ENCODE measurements at regions not wholly inside any gene's neighbourhood (a gene's known extent, or its start where the extent isn't known, plus 50 kb on each side); places are given as distances from the start of the nearest gene placed in this dataset.
A peak's percentile ranks its signal among the peaks of the same experiment; 100 is the strongest.

DNA sequence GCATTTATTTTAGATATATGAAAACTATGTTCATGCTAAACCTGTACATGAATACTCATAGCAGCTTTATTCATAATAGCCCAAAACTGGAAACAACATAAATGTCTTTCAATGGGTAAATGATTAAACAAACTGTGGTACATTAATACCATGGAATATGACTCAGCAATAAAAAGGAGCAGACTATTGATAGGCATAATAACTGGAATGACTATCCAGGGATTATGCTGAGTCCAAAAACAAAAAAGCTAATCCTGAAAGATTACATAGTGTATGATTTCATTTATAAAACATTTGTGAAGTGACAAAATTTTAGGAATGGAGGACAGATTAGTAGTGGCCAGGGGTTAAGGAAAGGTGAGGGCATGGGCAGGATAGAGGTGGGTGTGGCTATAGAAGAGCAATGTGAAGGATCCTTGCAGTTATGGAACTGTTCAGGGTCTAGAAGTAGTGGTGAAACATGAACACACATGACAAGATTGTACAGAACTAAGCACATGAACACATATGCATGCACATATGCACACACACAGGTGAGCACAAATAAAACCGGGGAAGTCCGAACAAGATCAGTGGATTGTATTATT is 61.1 kb upstream of the CDKN3 start:
- Histone ChIP-seq H3K4me3 (no peak overlapping the region), H3K27ac (no peak overlapping the region), H3K36me3 (no peaks in the 10 kb centered on the region), H3K27me3 (no peaks in the 10 kb centered on the region), H3K4me1 (no peaks in the 10 kb centered on the region), H3K9me3 (no peaks in the 10 kb centered on the region)
- DNase-seq (ENCODE audit: low spot score in 2 of 2): no peak
- TF ChIP-seq, protein P1, sequence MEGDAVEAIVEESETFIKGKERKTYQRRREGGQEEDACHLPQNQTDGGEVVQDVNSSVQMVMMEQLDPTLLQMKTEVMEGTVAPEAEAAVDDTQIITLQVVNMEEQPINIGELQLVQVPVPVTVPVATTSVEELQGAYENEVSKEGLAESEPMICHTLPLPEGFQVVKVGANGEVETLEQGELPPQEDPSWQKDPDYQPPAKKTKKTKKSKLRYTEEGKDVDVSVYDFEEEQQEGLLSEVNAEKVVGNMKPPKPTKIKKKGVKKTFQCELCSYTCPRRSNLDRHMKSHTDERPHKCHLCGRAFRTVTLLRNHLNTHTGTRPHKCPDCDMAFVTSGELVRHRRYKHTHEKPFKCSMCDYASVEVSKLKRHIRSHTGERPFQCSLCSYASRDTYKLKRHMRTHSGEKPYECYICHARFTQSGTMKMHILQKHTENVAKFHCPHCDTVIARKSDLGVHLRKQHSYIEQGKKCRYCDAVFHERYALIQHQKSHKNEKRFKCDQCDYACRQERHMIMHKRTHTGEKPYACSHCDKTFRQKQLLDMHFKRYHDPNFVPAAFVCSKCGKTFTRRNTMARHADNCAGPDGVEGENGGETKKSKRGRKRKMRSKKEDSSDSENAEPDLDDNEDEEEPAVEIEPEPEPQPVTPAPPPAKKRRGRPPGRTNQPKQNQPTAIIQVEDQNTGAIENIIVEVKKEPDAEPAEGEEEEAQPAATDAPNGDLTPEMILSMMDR (IDR thresholded peaks at IDR 0.05): no peak
- intact Hi-C loops (cut with DNase I): no loop called here

DNA sequence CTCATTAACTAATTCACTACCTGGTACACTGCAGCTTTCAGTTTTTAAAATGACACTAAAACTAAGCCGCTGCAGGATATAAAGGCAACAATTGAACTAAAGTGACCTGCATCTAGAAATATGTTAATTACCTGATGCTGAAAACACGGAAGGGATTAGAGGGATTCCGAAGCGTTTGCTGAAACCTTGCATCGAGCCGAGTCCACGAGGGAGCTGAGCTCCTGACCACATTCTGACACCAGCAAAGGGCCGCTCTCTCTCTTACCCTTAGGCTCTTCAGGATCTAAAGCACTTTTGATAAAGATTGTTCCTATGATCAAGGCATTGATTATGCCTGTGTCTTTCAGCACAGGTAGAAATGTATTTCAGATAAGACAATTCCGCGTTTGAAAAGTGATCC is 59.5 kb upstream of the CDKN3 start:
- no peak overlapping the region for H3K27ac ChIP-seq
- TF ChIP-seq, protein P1 (IDR thresholded peaks at IDR 0.05): no peak
- intact Hi-C loops (cut with DNase I): no loop called here

DNA sequence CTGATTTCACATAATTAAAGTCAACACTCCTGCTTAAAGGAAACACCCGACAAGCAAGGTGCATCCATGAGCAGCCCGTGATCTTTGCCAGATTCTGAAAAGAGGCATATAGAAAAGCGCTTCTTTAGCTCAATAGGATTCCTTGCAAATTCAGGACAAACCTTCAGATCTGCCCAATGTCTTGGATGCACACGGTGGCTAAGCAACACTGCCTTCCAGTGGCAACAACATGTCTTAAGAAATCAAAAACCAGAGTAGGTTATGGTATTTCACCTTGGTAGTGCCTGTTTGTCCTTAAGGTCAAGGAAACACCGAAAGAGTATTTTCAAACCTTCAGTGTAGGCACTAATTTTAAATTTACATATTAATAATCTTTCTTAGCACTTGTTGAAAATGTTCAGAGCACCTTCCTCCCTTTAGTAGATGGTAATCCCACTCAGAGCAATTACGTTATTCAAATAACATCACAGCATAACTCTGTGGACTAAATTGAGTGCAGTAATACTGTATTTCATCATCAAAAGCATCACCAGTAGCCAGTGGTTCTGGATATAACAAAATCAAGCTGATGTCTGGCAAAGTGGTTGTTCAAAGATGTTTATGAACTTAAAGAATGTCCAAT is 58.0 kb upstream of the CDKN3 start:
- no peaks in the 10 kb centered on the region for H3K9me3 ChIP-seq

More for the DNA sequence above, 59.5 kb upstream of the CDKN3 start:
- no peak for DNase-seq (ENCODE audit: low spot score in 2 of 2)
- H3K36me3 ChIP-seq: no peaks in the 10 kb centered on the region
- H3K4me3 ChIP-seq: no peak overlapping the region
- H3K9me3 ChIP-seq: no peaks in the 10 kb centered on the region
- H3K4me1 ChIP-seq: no peaks in the 10 kb centered on the region
- H3K27me3 ChIP-seq: no peaks in the 10 kb centered on the region

DNA sequence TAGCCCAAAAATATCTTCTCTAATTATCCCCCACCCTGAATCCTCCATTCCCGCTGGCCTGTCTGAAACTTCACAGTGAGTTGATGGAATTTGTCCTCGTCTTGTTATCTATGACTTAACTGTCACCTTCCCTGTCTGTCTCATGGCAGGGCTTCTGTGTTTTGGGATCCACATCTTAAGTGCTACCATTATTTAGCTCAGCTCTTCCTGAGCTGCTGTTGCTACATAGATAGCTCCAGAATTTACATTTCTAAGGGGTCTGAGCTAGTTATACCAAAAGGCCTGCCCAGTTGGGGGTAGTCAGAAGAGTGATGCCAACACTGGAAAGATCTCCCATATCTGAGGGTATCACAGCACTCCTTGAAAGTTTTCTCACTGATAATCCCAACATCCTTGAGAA is 57.0 kb upstream of the CDKN3 start:
- TF ChIP-seq, protein P1 (IDR thresholded peaks at IDR 0.05): no peak
- Histone ChIP-seq H3K27ac (no peak overlapping the region), H3K4me1 (no peaks in the 10 kb centered on the region), H3K36me3 (no peaks in the 10 kb centered on the region), H3K9me3 (no peaks in the 10 kb centered on the region), H3K27me3 (no peaks in the 10 kb centered on the region), H3K4me3 (no peak overlapping the region)
- intact Hi-C loops (cut with DNase I): no loop called here
- DNase-seq (ENCODE audit: low spot score in 2 of 2): no peak

More for the DNA sequence above, 58.0 kb upstream of the CDKN3 start:
- no peak for DNase-seq (ENCODE audit: low spot score in 2 of 2)
- H3K4me1 ChIP-seq: no peaks in the 10 kb centered on the region
- no peaks in the 10 kb centered on the region for H3K27me3 ChIP-seq
- H3K4me3 ChIP-seq: no peak overlapping the region
- H3K36me3 ChIP-seq: no peaks in the 10 kb centered on the region
- TF ChIP-seq, protein P1 (IDR thresholded peaks at IDR 0.05): peak in 1 of 3 experiments; percentile 32
- H3K27ac ChIP-seq: no peak overlapping the region
- intact Hi-C loops (cut with DNase I): no loop called here

DNA sequence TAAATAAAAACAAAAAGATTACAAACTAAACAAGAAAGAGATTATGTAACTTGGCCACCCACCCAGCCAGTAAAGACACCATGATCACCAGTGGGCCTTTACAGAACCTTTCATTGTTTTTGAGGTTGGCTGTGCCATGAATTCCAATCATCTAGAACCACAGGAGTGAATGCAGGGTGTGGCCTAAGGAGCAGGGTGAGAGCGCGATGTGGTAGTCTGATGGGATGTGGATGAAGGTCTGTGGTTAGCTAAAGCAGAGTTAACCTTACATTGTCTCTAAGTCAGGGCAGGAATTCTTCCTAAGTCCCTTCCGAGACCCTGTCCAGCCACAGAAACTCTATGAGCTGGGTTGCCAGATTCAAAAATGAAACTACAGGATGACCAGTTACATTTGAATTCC is 54.0 kb upstream of the CDKN3 start:
- no peak overlapping the region for H3K4me3 ChIP-seq
- intact Hi-C loops (cut with DNase I): no loop called here
- H3K27me3 ChIP-seq: no peaks in the 10 kb centered on the region
- no peaks in the 10 kb centered on the region for H3K4me1 ChIP-seq
- no peaks in the 10 kb centered on the region for H3K9me3 ChIP-seq
- DNase-seq (ENCODE audit: low spot score in 2 of 2): no peak
- no peaks in the 10 kb centered on the region for H3K36me3 ChIP-seq
- TF ChIP-seq, protein P1 (IDR thresholded peaks at IDR 0.05): no peak
- no peak overlapping the region for H3K27ac ChIP-seq
